ENCODE measurements at regions not wholly inside any gene's neighbourhood (a gene's known extent, or its start where the extent isn't known, plus 50 kb on each side); places are given as distances from the start of the nearest gene placed in this dataset.
"Not testable (repeated sequence)": the region's sequence is repeated elsewhere in the genome, so short reads cannot be mapped to it uniquely, and the experiment has no call there.

- Histone ChIP-seq H3K9me3 (ENCODE audit: low read depth, low read length) (no peaks in the 10 kb centered on the region), H3K4me3 (no peak overlapping the region), H3K27ac (no peak overlapping the region), H3K9ac (ENCODE audit: insufficient read length) (no peak overlapping the region), H3K36me3 (ENCODE audit: insufficient read depth, low read length) (no peaks in the 10 kb centered on the region)
- no peak for DNase-seq (ENCODE audit: low read depth, low spot score)
- no peak for TF ChIP-seq EZH2 (IDR thresholded peaks at IDR 0.05)
- no peak for TF ChIP-seq POLR2AphosphoS5 (IDR thresholded peaks at IDR 0.05; ENCODE audit: borderline replicate concordance, low read depth, low read length)
- TF ChIP-seq FOXP2 (optimal IDR thresholded peaks at IDR 0.05; ENCODE audit: control extremely low read depth, extremely low read length, insufficient read depth) = no peak
These were observed 1015.8 kb upstream of the EPHA6 start for GRCh38 chr3:95798628-95799027.

DNA sequence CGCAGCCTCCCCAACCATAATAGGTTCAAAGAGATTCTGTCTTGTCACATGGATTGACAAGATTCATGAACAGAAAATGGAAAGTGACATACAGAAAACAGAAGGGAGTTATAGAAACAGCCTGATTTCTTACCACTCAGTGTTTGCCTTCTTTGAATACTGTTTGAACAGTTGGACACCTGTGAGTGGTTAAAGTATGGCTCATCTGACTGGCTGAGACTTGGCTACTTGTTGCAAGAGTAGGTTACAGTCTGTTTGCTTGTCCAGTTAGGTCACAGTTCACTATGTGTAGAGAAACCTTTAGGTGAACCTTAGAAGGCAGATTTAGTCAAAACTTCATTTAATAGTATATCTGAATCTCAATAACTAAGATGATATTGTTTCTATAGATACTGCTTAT lies 1003.9 kb upstream of the EPHA6 start:
- Histone ChIP-seq H3K4me3 (no peak overlapping the region), H3K36me3 (ENCODE audit: insufficient read depth, low read length) (no peaks in the 10 kb centered on the region), H3K27ac (no peak overlapping the region), H3K9ac (ENCODE audit: insufficient read length) (no peak overlapping the region), H3K9me3 (ENCODE audit: low read depth, low read length) (no peaks in the 10 kb centered on the region)
- no peak for TF ChIP-seq FOXP2 (optimal IDR thresholded peaks at IDR 0.05; ENCODE audit: control extremely low read depth, extremely low read length, insufficient read depth)
- TF ChIP-seq POLR2AphosphoS5 (IDR thresholded peaks at IDR 0.05; ENCODE audit: borderline replicate concordance, low read depth, low read length) = no peak
- TF ChIP-seq EZH2 (IDR thresholded peaks at IDR 0.05) = no peak
- no peak for DNase-seq (ENCODE audit: low read depth, low spot score)

DNA sequence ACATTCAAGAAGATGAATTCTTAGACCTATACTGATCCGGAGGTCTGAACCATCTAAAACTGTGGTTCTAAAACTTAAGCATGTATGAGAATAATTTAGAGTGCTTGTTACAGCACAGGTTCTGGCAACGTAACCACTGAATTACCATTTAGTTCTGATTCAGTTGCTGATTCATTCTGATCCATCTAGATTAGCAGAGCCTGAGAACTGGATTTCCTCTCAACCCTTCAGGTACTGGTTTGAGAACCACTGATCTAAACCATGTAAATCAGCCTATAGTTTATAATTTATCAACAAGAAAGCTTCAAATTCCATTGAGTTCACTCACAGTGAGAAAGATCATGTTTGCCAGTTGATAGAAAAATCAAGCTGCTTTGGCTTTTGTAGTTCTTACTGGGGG lies 1001.1 kb upstream of the EPHA6 start:
- Histone ChIP-seq H3K9me3 (ENCODE audit: low read depth, low read length) (no peaks in the 10 kb centered on the region), H3K27ac (no peak overlapping the region), H3K9ac (ENCODE audit: insufficient read length) (no peak overlapping the region), H3K4me3 (no peak overlapping the region), H3K36me3 (ENCODE audit: insufficient read depth, low read length) (no peaks in the 10 kb centered on the region)
- no peak for TF ChIP-seq FOXP2 (optimal IDR thresholded peaks at IDR 0.05; ENCODE audit: control extremely low read depth, extremely low read length, insufficient read depth)
- TF ChIP-seq POLR2AphosphoS5 (IDR thresholded peaks at IDR 0.05; ENCODE audit: borderline replicate concordance, low read depth, low read length) = no peak
- no peak for TF ChIP-seq EZH2 (IDR thresholded peaks at IDR 0.05)
- DNase-seq (ENCODE audit: low read depth, low spot score) = no peak

DNA sequence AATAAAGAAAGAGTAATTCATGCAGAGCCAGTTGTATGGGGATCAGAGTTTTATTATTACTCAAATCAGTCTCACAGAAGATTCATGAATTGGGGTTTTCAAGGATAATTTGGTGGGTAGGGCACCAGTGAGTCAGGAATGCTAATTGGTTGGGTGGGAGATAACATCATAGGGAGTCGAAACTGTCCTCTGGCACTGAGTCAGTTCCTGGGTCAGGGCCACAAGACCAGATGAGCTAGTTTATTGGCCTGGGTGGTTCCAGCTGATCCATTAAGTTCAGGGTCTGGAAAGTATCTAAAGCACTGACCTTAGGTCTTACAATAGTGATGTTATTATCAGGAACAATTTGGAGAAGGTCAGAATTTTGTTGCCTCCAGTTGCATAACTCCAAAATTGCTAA lies 998.6 kb upstream of the EPHA6 start:
- Histone ChIP-seq H3K4me3 (no peak overlapping the region), H3K27ac (no peak overlapping the region), H3K9ac (ENCODE audit: insufficient read length) (no peak overlapping the region), H3K9me3 (ENCODE audit: low read depth, low read length) (no peaks in the 10 kb centered on the region), H3K36me3 (ENCODE audit: insufficient read depth, low read length) (no peaks in the 10 kb centered on the region)
- DNase-seq (ENCODE audit: low read depth, low spot score) = no peak
- TF ChIP-seq POLR2AphosphoS5 (IDR thresholded peaks at IDR 0.05; ENCODE audit: borderline replicate concordance, low read depth, low read length) (no peak), EZH2 (IDR thresholded peaks at IDR 0.05) (no peak), FOXP2 (optimal IDR thresholded peaks at IDR 0.05; ENCODE audit: control extremely low read depth, extremely low read length, insufficient read depth) (no peak)

- Histone ChIP-seq H3K27ac (no peak overlapping the region), H3K36me3 (ENCODE audit: insufficient read depth, low read length) (no peaks in the 10 kb centered on the region), H3K9ac (ENCODE audit: insufficient read length) (no peak overlapping the region), H3K4me3 (no peak overlapping the region), H3K9me3 (ENCODE audit: low read depth, low read length) (no peaks in the 10 kb centered on the region)
- DNase-seq (ENCODE audit: low read depth, low spot score) = no peak
- TF ChIP-seq POLR2AphosphoS5 (IDR thresholded peaks at IDR 0.05; ENCODE audit: borderline replicate concordance, low read depth, low read length) (no peak), EZH2 (IDR thresholded peaks at IDR 0.05) (no peak), FOXP2 (optimal IDR thresholded peaks at IDR 0.05; ENCODE audit: control extremely low read depth, extremely low read length, insufficient read depth) (no peak)
These were observed 988.0 kb upstream of the EPHA6 start for GRCh38 chr3:95826419-95826818.

- TF ChIP-seq FOXP2 (optimal IDR thresholded peaks at IDR 0.05; ENCODE audit: control extremely low read depth, extremely low read length, insufficient read depth) = no peak
- TF ChIP-seq EZH2 (IDR thresholded peaks at IDR 0.05) = no peak
- no peak for TF ChIP-seq POLR2AphosphoS5 (IDR thresholded peaks at IDR 0.05; ENCODE audit: borderline replicate concordance, low read depth, low read length)
- H3K27ac ChIP-seq = no peak overlapping the region
- H3K9me3 ChIP-seq (ENCODE audit: low read depth, low read length) = no peaks in the 10 kb centered on the region
- H3K4me3 ChIP-seq = no peak overlapping the region
- H3K9ac ChIP-seq (ENCODE audit: insufficient read length) = no peak overlapping the region
- H3K36me3 ChIP-seq (ENCODE audit: insufficient read depth, low read length) = no peaks in the 10 kb centered on the region
- DNase-seq (ENCODE audit: low read depth, low spot score) = no peak
These were observed 982.2 kb upstream of the EPHA6 start for GRCh38 chr3:95832146-95832545.

- not testable (repeated sequence) for H3K27ac ChIP-seq; DNase-seq (ENCODE audit: low read depth, low spot score); H3K36me3 ChIP-seq (ENCODE audit: insufficient read depth, low read length); H3K4me3 ChIP-seq; H3K9me3 ChIP-seq (ENCODE audit: low read depth, low read length); H3K9ac ChIP-seq (ENCODE audit: insufficient read length)
These were observed 953.8 kb upstream of the EPHA6 start for GRCh38 chr3:95860628-95861027.

GRCh38 chr3:95883801-95884200 lies 930.6 kb upstream of the EPHA6 start:
- H3K9ac ChIP-seq (ENCODE audit: insufficient read length) = no peak overlapping the region
- H3K9me3 ChIP-seq (ENCODE audit: low read depth, low read length) = no peaks in the 10 kb centered on the region
- H3K36me3 ChIP-seq (ENCODE audit: insufficient read depth, low read length) = no peaks in the 10 kb centered on the region
- TF ChIP-seq FOXP2 (optimal IDR thresholded peaks at IDR 0.05; ENCODE audit: control extremely low read depth, extremely low read length, insufficient read depth) (no peak), POLR2AphosphoS5 (IDR thresholded peaks at IDR 0.05; ENCODE audit: borderline replicate concordance, low read depth, low read length) (no peak), EZH2 (IDR thresholded peaks at IDR 0.05) (no peak)
- DNase-seq (ENCODE audit: low read depth, low spot score) = no peak
- H3K4me3 ChIP-seq = no peak overlapping the region
- H3K27ac ChIP-seq = no peak overlapping the region

DNA sequence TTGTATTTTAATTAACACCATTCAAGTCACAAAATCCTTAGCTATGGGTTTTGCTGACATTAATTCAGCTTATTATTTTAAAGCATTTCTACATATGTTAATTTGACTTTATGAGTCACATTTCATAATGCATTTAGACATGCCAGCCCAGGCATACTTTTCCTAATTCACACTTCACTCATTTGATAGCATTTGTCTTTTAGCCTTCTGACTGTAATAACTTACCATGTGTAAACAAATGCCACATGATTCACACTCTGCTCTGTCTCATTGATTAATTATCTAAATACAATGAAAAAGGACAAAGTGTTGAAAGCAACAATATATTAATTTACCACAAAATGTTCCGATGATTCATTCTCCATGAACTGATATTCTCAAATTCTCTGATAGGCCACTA lies 927.8 kb upstream of the EPHA6 start:
- TF ChIP-seq POLR2AphosphoS5 (IDR thresholded peaks at IDR 0.05; ENCODE audit: borderline replicate concordance, low read depth, low read length) (no peak), FOXP2 (optimal IDR thresholded peaks at IDR 0.05; ENCODE audit: control extremely low read depth, extremely low read length, insufficient read depth) (no peak), EZH2 (IDR thresholded peaks at IDR 0.05) (no peak)
- Histone ChIP-seq H3K27ac (no peak overlapping the region), H3K4me3 (no peak overlapping the region), H3K9me3 (ENCODE audit: low read depth, low read length) (no peaks in the 10 kb centered on the region), H3K9ac (ENCODE audit: insufficient read length) (no peak overlapping the region), H3K36me3 (ENCODE audit: insufficient read depth, low read length) (no peaks in the 10 kb centered on the region)
- no peak for DNase-seq (ENCODE audit: low read depth, low spot score)

All from SK-N-MC (cell line).